ENCODE measurements at regions not wholly inside any gene's neighbourhood (a gene's known extent, or its start where the extent isn't known, plus 50 kb on each side); places are given as distances from the start of the nearest gene placed in this dataset.

DNA sequence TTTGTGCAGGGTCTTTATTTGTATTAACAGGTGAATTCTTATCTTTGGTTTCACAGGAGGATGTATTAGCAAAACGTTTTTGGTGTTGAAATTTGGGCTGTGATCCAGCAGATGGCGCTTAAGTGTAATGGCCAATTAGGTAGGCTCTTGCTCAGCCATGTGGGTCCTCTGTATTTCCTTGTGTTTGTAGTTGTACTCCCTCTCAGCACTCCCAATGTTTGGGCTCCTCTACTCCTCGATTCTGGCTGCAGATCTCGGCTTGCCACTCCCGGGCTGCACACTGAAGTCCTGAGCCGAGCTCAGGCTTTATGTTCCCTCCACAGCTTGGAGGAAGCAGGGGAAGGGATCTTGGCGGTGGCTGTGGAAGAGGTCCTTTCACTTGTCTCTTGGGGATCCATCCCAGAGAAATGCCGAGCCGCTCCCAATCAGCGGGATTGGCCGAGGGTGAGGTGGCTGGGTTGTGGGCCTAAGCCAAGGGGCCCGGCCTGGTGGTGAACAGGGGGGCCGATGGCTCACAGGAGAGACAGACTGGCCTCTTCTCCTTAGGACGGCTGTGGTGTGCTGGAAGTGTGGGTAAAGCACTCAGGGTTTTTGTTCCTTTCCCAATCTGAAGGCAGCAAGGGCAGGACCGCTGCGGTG, 133.7 kb downstream of the AEBP2 start:
- peaks cover 20 to 21% of the 10 kb centered on the region in 2 donors for H3K36me3 Mint-ChIP-seq
- ATAC-seq (replicated peaks): peak in 1 of 2 donors; percentile 27
- H3K27ac Mint-ChIP-seq: no peak overlapping the region
- H3K4me1 Mint-ChIP-seq: no peaks in the 10 kb centered on the region
- H3K27me3 Mint-ChIP-seq: no peaks in the 10 kb centered on the region
- DNase-seq: no peak
- peaks cover 0 to 2% of the 10 kb centered on the region in 2 donors for H3K9me3 Mint-ChIP-seq
- no peak overlapping the region for H3K4me3 Mint-ChIP-seq

GRCh38 chr12:19573866-19574265, 134.6 kb downstream of the AEBP2 start:
- H3K4me1 Mint-ChIP-seq: no peaks in the 10 kb centered on the region
- no peaks in the 10 kb centered on the region for H3K9me3 Mint-ChIP-seq
- no peak for ATAC-seq (replicated peaks)
- H3K36me3 Mint-ChIP-seq: peaks cover 22 to 24% of the 10 kb centered on the region in 2 donors
- no peak overlapping the region for H3K27ac Mint-ChIP-seq
- no peak overlapping the region for H3K4me3 Mint-ChIP-seq
- DNase-seq: no peak
- H3K27me3 Mint-ChIP-seq: no peaks in the 10 kb centered on the region

GRCh38 chr12:19574601-19575000, 135.3 kb downstream of the AEBP2 start:
- no peaks in the 10 kb centered on the region for H3K27me3 Mint-ChIP-seq
- peaks cover 27 to 28% of the 10 kb centered on the region in 2 donors for H3K36me3 Mint-ChIP-seq
- ATAC-seq (replicated peaks) (peak in 1 of 2 donors; percentile 16), DNase-seq (no peak)
- no peak overlapping the region for H3K27ac Mint-ChIP-seq
- H3K9me3 Mint-ChIP-seq: no peaks in the 10 kb centered on the region
- H3K4me3 Mint-ChIP-seq: no peak overlapping the region
- H3K4me1 Mint-ChIP-seq: no peaks in the 10 kb centered on the region

DNA sequence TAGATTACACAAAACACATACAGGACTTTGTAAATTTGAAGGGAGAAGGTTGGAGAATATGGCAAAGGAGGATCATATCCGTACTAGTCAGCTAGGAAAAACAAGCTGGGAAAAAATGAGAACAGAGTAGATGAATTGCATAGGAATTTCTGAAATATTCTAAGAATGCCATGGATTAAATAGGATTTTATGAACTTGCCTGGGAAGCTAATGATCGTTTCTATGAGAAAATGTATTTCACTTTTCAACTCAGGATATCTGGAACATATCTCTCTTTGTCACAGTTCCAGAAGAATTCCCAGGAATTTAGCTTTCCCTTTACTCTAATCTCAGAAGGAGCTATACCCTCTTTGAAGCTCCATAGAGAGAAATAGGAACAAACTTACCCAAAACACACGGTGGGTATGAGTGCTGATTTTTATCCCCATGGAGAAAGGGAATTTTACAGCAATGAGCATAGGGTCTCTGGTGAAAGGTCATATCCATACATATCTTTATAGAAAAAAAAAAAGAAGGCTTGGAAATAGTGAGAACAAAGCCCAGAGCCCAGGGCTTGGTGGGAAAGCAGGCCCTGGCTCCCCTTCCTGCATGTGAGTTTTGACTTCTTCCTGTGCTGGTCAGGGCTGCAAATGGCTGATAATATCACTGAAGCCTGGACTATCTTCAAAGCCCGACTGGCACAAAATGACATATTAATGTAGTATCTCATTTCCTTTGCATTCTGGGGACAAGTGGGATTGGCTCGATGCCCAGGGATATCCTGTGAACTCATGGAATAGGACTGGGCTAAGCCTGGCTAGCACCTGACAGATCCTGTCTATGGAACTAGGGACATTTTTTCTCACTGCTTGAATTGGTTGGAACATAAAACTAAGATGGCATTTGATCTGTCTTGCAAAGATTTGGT, 136.3 kb downstream of the AEBP2 start:
- H3K27me3 Mint-ChIP-seq: no peaks in the 10 kb centered on the region
- H3K36me3 Mint-ChIP-seq: peaks cover 30 to 32% of the 10 kb centered on the region in 2 donors
- no peaks in the 10 kb centered on the region for H3K4me1 Mint-ChIP-seq
- H3K4me3 Mint-ChIP-seq: no peak overlapping the region
- ATAC-seq (replicated peaks) (no peak), DNase-seq (no peak)
- peaks cover 0 to under 1% of the 10 kb centered on the region in 2 donors for H3K9me3 Mint-ChIP-seq
- H3K27ac Mint-ChIP-seq: no peak overlapping the region

GRCh38 chr12:19576506-19577280, 137.4 kb downstream of the AEBP2 start:
- DNase-seq: no peak
- Mint-ChIP-seq H3K27me3 (no peaks in the 10 kb centered on the region), H3K27ac (no peak overlapping the region), H3K36me3 (peaks cover 26 to 30% of the 10 kb centered on the region in 2 donors), H3K4me3 (no peak overlapping the region), H3K4me1 (no peaks in the 10 kb centered on the region), H3K9me3 (peaks cover 0 to 2% of the 10 kb centered on the region in 2 donors)
- no peak for ATAC-seq (replicated peaks)

- Mint-ChIP-seq H3K4me3 (no peak overlapping the region), H3K4me1 (no peaks in the 10 kb centered on the region), H3K9me3 (peaks cover 2 to 7% of the 10 kb centered on the region in 2 donors), H3K27me3 (no peaks in the 10 kb centered on the region), H3K36me3 (peaks cover 27 to 36% of the 10 kb centered on the region in 2 donors), H3K27ac (no peak overlapping the region)
- no peak for ATAC-seq (replicated peaks)
- no peak for DNase-seq
These were observed 137.9 kb downstream of the AEBP2 start for GRCh38 chr12:19577281-19577530.

DNA sequence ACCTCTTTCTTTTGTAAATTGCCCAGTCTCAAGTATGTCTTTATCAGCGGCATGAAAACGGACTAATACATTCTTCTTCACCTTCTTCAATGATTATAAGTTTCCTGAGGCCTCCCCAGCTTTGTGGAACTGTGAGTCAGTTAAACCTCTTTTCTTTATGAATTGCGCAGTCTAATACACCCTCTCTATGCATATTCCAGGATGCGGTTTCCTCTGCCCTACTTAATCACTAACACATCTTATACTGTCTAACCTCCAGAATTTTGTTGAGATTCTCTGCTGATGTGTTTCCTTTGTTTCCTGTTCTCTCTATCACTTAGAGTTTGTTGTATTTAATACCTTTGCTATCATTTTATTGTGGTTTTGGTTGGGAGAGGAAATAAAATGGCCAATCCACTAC, 145.4 kb downstream of the AEBP2 start:
- H3K36me3 Mint-ChIP-seq: peaks cover 49 to 57% of the 10 kb centered on the region in 2 donors
- H3K27me3 Mint-ChIP-seq: no peaks in the 10 kb centered on the region
- DNase-seq: no peak
- ATAC-seq (replicated peaks): no peak
- no peak overlapping the region for H3K4me3 Mint-ChIP-seq
- H3K27ac Mint-ChIP-seq: no peak overlapping the region
- peaks cover 29 to 40% of the 10 kb centered on the region in 2 donors for H3K9me3 Mint-ChIP-seq
- H3K4me1 Mint-ChIP-seq: no peaks in the 10 kb centered on the region

DNA sequence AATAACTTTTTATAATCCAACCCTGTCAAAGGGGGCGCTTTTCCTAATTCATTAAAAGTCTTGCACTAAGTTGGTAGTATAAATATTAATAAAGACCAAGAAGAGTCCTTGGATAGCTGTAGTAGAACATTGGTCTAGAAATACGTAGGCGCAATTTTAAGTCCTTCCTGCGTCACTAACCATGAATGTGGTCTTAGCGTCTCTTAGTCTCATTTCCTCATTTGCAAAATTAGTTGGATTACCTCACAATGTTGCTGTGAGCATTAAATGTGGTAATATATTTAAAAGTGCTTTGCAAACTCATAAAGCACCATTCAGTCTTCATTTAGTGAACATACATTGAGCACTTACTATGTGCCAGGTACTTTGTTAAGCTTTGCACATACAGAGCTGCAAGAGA, 149.7 kb downstream of the AEBP2 start:
- peaks cover 17 to 20% of the 10 kb centered on the region in 2 donors for H3K9me3 Mint-ChIP-seq
- no peaks in the 10 kb centered on the region for H3K27me3 Mint-ChIP-seq
- no peak overlapping the region for H3K4me3 Mint-ChIP-seq
- DNase-seq: no peak
- no peak overlapping the region for H3K27ac Mint-ChIP-seq
- H3K4me1 Mint-ChIP-seq: no peaks in the 10 kb centered on the region
- ATAC-seq (replicated peaks): no peak
- H3K36me3 Mint-ChIP-seq: peaks cover 25 to 27% of the 10 kb centered on the region in 2 donors

GRCh38 chr12:19591951-19592350, 152.7 kb downstream of the AEBP2 start:
- no peak for DNase-seq
- no peak overlapping the region for H3K4me3 Mint-ChIP-seq
- no peaks in the 10 kb centered on the region for H3K27me3 Mint-ChIP-seq
- peaks cover 1 to 2% of the 10 kb centered on the region in 2 donors for H3K9me3 Mint-ChIP-seq
- no peak for ATAC-seq (replicated peaks)
- peaks cover under 1 to 3% of the 10 kb centered on the region in 2 donors for H3K36me3 Mint-ChIP-seq
- no peak overlapping the region for H3K27ac Mint-ChIP-seq
- H3K4me1 Mint-ChIP-seq: no peaks in the 10 kb centered on the region

DNA sequence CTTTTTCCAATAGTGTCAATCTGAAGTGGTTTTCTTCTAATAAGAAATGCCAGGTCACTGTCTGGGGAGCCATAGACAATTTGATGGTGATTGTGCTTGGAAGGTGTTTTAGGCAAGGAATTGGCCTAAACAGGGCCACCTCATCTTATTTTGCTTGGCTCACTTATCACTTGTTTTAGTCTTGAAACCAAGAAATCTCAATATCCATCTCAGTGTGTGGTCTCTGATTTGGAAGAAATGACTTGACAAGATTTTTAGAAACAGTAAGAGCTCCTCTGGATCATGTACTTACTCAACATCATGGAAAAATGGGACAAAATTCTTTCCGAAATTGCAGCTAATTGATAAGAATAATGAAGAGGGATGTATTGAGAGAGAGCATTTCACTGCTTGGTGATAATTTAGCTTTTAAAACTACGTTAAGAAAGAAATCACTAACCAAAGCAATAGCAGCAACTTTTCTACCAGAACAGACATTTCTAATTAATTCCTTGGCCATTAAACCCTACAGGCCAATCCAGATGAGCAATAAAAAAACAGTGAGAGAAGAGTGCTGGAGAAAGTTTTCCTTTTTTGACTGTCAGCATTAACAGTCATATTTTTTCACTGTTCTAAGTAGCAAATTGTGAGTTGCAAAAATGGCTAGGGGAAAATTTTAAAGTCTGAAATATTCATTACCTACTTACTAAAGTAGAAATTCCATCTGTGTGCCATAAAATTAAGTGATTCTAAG, 157.3 kb downstream of the AEBP2 start:
- no peak overlapping the region for H3K4me3 Mint-ChIP-seq
- H3K9me3 Mint-ChIP-seq: no peaks in the 10 kb centered on the region
- no peaks in the 10 kb centered on the region for H3K27me3 Mint-ChIP-seq
- no peak overlapping the region for H3K27ac Mint-ChIP-seq
- H3K4me1 Mint-ChIP-seq: no peaks in the 10 kb centered on the region
- H3K36me3 Mint-ChIP-seq: no peaks in the 10 kb centered on the region
- DNase-seq: no peak
- no peak for ATAC-seq (replicated peaks)

GRCh38 chr12:19597167-19598026, 158.1 kb downstream of the AEBP2 start:
- Mint-ChIP-seq H3K4me3 (no peak overlapping the region), H3K9me3 (no peaks in the 10 kb centered on the region), H3K27me3 (no peaks in the 10 kb centered on the region), H3K36me3 (no peaks in the 10 kb centered on the region), H3K27ac (no peak overlapping the region), H3K4me1 (no peaks in the 10 kb centered on the region)
- no peak for DNase-seq
- ATAC-seq (replicated peaks): no peak

DNA sequence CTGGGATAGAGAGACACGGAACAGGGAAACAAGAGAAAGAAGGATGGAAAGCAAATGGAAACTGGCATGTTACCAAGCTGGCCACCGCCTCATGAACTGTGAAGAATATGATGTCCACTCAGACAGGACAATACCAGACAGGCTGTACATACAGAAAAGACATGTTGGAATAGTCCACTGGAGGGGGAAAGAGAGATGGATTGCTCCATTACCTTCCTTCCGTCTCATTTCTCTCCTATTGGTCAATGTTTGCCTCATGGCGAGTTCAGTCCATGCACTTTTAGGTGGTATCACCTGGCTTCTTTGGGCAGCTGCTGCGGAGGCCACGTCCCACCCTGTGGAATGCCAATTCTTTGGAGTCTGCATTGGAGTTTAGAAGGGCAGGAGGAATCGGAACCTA, 166.4 kb downstream of the AEBP2 start:
- ATAC-seq (replicated peaks) (no peak), DNase-seq (no peak)
- Mint-ChIP-seq H3K27ac (no peak overlapping the region), H3K4me3 (no peak overlapping the region), H3K4me1 (no peaks in the 10 kb centered on the region), H3K9me3 (peaks cover 0 to 6% of the 10 kb centered on the region in 2 donors), H3K27me3 (no peaks in the 10 kb centered on the region), H3K36me3 (peaks cover 16% of the 10 kb centered on the region in 2 donors)

DNA sequence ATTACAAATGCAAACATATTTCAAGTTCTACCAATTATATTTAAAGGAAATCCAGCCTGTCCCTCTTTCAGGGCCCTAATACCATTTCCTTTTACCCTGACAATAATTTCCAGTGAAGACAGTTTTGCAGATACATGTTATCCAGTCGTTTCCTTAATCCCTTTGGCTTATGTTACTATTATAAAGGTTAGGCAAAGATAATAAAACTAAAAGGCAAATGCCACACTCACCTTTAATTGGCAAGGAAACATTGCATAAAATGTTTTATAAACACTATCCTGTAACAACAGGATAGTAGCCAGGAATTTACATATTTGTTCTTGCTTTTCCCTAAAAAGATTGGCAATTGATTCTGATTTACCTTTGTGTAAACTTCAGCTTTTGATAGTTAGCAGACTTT, 168.7 kb downstream of the AEBP2 start:
- Mint-ChIP-seq H3K27me3 (no peaks in the 10 kb centered on the region), H3K4me3 (no peak overlapping the region), H3K4me1 (no peaks in the 10 kb centered on the region), H3K9me3 (peaks cover 7 to 14% of the 10 kb centered on the region in 2 donors), H3K36me3 (peaks cover 23 to 34% of the 10 kb centered on the region in 2 donors), H3K27ac (no peak overlapping the region)
- no peak for ATAC-seq (replicated peaks)
- DNase-seq: no peak

All from stimulated activated naive B cell treated with anti-CD40 and anti-IgM and Interleukin-4, amounts not matched to agents 10 μg/mL and 1 μg/mL and 100 μg/mL, for 72 hours (primary cell).